DOHH2 (cell line): ENCODE measurements at regions not wholly inside any gene's neighbourhood (a gene's known extent, or its start where the extent isn't known, plus 50 kb on each side); places are given as distances from the start of the nearest gene placed in this dataset.

Experiments
- H3F3A ChIP-seq: fragments of 200-600 bp; sonication (generic), shearing (Covaris generic); 2 replicates; pipeline ENCODE4 v1.6.0; 2016; ENCODE audit warnings: antibody characterized with exemption, mild to moderate bottlenecking; ENCODE audit not compliant: control insufficient read depth, insufficient read depth
- H3K27ac ChIP-seq: fragments of 200-600 bp; sonication (generic); 2 replicates; pipeline ENCODE4 v1.5.1; 2014; ENCODE audit warnings: low read depth, mild to moderate bottlenecking, low read length, moderate library complexity
- H3K27me3 ChIP-seq: fragments of 200-600 bp; sonication (generic); 2 replicates; pipeline ENCODE4 v1.6.1; 2014; ENCODE audit warnings: mild to moderate bottlenecking, low read length, mixed read lengths; ENCODE audit not compliant: control insufficient read depth
- H3K36me3 ChIP-seq: fragments of 200-600 bp; sonication (generic); 2 replicates; pipeline ENCODE4 v1.6.1; 2014; ENCODE audit warnings: mild to moderate bottlenecking, low read length, moderate library complexity, mixed read lengths; ENCODE audit not compliant: control insufficient read depth
- H3K4me1 ChIP-seq: fragments of 200-600 bp; sonication (generic); 2 replicates; pipeline ENCODE4 v1.6.1; 2014; ENCODE audit warnings: mild to moderate bottlenecking, low read length, mixed read lengths; ENCODE audit not compliant: control insufficient read depth
- H3K4me2 ChIP-seq: fragments of 200-600 bp; sonication (generic); 2 replicates; pipeline ENCODE4 v1.6.0; 2014; ENCODE audit warnings: mild to moderate bottlenecking, low read length, moderate library complexity
- H3K4me3 ChIP-seq: fragments of 200-600 bp; sonication (generic); 2 replicates; pipeline ENCODE4 v1.5.1; 2014; ENCODE audit warnings: mild to moderate bottlenecking, low read length, mixed read lengths
- H3K79me2 ChIP-seq: fragments of 200-600 bp; sonication (generic); 2 replicates; pipeline ENCODE4 v1.6.1; 2014; ENCODE audit warnings: mild to moderate bottlenecking, low read length, mixed read lengths; ENCODE audit not compliant: control insufficient read depth
- H3K9me2 ChIP-seq: fragments of 200-600 bp; sonication (generic); replicated peaks from 2 replicates; pipeline ENCODE4 v1.6.1; 2014; ENCODE audit warnings: mild to moderate bottlenecking, low read length, mixed read lengths; ENCODE audit not compliant: control insufficient read depth
- H3K9me3 ChIP-seq: fragments of 200-600 bp; sonication (generic); 2 replicates; pipeline ENCODE4 v1.6.1; 2014; ENCODE audit warnings: antibody characterized with exemption, low read length, mixed read lengths; ENCODE audit not compliant: control insufficient read depth, insufficient read depth
- H4K20me1 ChIP-seq: fragments of 200-600 bp; sonication (generic); 2 replicates; pipeline ENCODE4 v1.6.0; 2014; ENCODE audit warnings: low read depth, mild to moderate bottlenecking, antibody characterized with exemption, low read length, moderate library complexity; ENCODE audit not compliant: control insufficient read depth, insufficient read depth
- CTCF ChIP-seq: fragments of 200-600 bp; sonication (generic); IDR thresholded peaks from one replicate; pipeline ENCODE4 v1.5.1; 2014; ENCODE audit warnings: antibody characterized with exemption, mild to moderate bottlenecking, low read depth, low read length; ENCODE audit not compliant: poor library complexity, severe bottlenecking
- EZH2phosphoT487 ChIP-seq: fragments of 200-600 bp; sonication (generic); IDR thresholded peaks from 2 replicates; pipeline ENCODE4 v1.6.1; 2017; ENCODE audit warnings: borderline replicate concordance, mild to moderate bottlenecking, antibody characterized with exemption, low read length, moderate library complexity, mixed read lengths

GRCh38 chr19:46944123-46944748 is 75.4 kb upstream of the NPAS1 start:
- H3K4me1 ChIP-seq, result no peaks in the 10 kb centered on the region
- H3K9me3 ChIP-seq, result no peaks in the 10 kb centered on the region
- no peak for TF ChIP-seq EZH2phosphoT487
- TF ChIP-seq CTCF, result no peak
- peaks cover 5% of the 10 kb centered on the region; the same call in 1 of the 2 replicates for H3K79me2 ChIP-seq
- no peak overlapping the region for H3K4me3 ChIP-seq
- no peaks in the 10 kb centered on the region for H3K27me3 ChIP-seq
- H3K4me2 ChIP-seq, result no peak overlapping the region
- peaks cover 4% of the 10 kb centered on the region for H3K36me3 ChIP-seq
- no peaks in the 10 kb centered on the region for H3F3A ChIP-seq
- H4K20me1 ChIP-seq, result no peaks in the 10 kb centered on the region
- H3K27ac ChIP-seq, result no peak overlapping the region
- no peaks in the 10 kb centered on the region for H3K9me2 ChIP-seq

- Histone ChIP-seq H3K4me1 (no peaks in the 10 kb centered on the region), H3K9me3 (no peaks in the 10 kb centered on the region), H3K4me2 (no peak overlapping the region), H3K4me3 (no peak overlapping the region), H3K9me2 (no peaks in the 10 kb centered on the region), H4K20me1 (no peaks in the 10 kb centered on the region), H3K79me2 (peaks cover 12% of the 10 kb centered on the region), H3K27ac (no peak overlapping the region), H3F3A (no peaks in the 10 kb centered on the region), H3K36me3 (peaks cover 4% of the 10 kb centered on the region), H3K27me3 (no peaks in the 10 kb centered on the region)
- TF ChIP-seq EZH2phosphoT487 (no peak), CTCF (no peak)
These were observed 74.6 kb upstream of the NPAS1 start for GRCh38 chr19:46944918-46945628.

GRCh38 chr19:46945694-46946489 is 73.7 kb upstream of the NPAS1 start:
- H3K4me2 ChIP-seq, result no peak overlapping the region
- H3K9me3 ChIP-seq, result no peaks in the 10 kb centered on the region
- TF ChIP-seq EZH2phosphoT487 (no peak), CTCF (no peak)
- peaks cover 4% of the 10 kb centered on the region for H3K36me3 ChIP-seq
- H3K9me2 ChIP-seq, result no peaks in the 10 kb centered on the region
- no peaks in the 10 kb centered on the region for H3K27me3 ChIP-seq
- no peaks in the 10 kb centered on the region for H3K4me1 ChIP-seq
- peaks cover 15% of the 10 kb centered on the region for H3K79me2 ChIP-seq
- H3K4me3 ChIP-seq, result no peak overlapping the region
- H4K20me1 ChIP-seq, result no peaks in the 10 kb centered on the region
- H3K27ac ChIP-seq, result no peak overlapping the region
- no peaks in the 10 kb centered on the region for H3F3A ChIP-seq
